HG03097 (cell line): ENCODE measurements at regions not wholly inside any gene's neighbourhood (a gene's known extent, or its start where the extent isn't known, plus 50 kb on each side); places are given as distances from the start of the nearest gene placed in this dataset.
"Not testable (repeated sequence)": the region's sequence is repeated elsewhere in the genome, so short reads cannot be mapped to it uniquely, and the experiment has no call there.

Experiments
- ATAC-seq: cut with Tn5 transposase; IDR thresholded peaks from one replicate; pipeline ENCODE4 v1.9.1; 2021; ENCODE audit not compliant: unreplicated experiment, low FRiP score

GRCh38 chr2:58483307-58483706 is 242.2 kb upstream of the FANCL start:
- no peak for ATAC-seq

DNA sequence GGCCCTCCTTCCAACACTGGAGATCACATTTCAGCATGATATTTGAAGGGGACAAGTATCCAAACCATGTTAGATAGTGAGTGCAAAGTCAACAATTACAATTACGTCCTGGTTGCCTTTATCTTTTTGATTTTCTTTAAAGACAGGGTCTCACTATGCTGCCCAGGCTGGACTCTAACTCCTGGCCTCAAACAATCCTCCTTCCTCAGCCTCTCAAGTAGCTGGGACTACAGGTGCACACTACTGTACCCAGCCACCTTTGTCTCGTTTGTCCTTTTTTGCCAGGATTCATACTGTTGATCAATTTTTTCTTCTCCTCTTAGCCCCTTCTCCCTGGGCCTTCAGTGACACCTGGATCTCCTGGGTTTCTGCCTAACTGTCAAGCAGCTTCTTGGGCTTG is 240.5 kb upstream of the FANCL start:
- no peak for ATAC-seq

DNA sequence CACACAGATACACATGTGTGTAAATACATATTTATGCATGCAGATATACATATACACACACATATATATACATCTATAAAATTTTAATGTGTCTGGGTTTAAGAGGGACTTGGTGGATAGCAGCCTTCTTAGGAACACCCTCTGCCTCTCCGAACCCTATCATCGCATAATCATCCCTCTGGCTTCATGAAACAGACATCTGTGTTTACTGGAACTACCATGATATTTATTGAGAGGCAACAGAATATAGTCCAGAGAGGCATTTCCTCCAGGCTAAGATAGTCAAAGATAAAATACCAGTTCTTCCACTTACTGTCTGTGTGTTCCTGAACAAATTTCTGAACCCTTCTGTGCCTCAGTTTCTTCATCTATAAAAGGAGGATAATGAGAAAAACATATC is 239.0 kb upstream of the FANCL start:
- no peak for ATAC-seq

- ATAC-seq, result no peak
These were observed 238.5 kb upstream of the FANCL start for GRCh38 chr2:58479535-58480140.

DNA sequence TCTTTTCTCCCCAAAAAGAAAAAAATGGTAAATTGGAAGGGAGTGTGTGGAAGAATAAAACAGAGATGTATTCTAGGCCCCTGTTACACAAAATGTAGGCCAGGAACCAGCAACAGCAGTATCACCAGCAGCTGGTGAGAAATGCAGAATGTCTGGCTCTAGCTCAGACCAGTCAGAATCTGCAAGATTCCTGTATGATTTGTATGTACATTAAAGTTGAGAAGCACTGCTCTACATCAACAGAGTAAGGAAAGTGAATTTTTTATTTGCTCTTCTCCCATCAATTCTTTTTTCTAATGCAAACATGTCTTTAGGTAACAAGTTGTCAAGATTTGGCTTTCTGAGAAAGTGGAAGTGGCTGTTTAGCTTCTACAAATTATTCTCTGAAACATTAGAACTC is 235.4 kb upstream of the FANCL start:
- ATAC-seq, result no peak

DNA sequence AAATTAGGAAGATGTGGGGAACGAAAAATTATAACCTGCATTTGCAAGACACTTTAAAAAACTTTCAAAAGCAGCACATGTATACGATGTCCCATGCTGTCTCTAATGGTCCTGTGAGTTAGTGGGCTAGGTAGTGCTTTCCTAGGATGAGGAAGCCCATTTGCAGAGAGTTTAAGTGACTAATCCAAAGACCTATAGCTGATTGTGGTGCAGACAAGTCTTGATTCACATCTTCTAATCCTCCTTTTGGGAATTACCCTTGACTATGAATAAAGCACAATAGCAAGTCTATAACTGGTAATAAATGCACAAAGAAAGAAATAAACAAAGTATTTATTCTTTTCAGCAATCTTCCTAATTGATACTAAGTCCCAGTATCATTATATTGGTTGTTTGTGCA is 234.6 kb upstream of the FANCL start:
- no peak for ATAC-seq

DNA sequence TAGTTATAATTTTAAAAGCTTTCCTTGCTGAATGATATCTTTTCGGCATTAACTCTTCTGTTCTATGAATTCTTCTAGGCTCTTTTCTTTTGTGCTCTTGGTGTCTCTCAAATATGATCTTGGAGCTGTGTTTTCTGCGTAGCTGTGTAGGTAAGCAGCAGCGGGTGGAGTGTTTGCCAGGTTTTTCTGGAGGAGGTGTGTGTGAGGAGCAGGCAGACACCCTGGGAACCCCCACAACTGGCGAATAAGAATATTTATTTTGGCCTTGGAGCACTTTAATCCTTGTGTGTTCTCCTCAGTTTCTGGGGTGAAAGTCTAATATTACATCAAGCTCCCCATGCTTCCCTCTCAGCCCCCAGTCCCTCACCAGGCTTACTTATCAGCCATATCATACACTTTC is 232.0 kb upstream of the FANCL start:
- ATAC-seq, result no peak

- ATAC-seq, result no peak
These were observed 225.7 kb upstream of the FANCL start for GRCh38 chr2:58466804-58467203.

DNA sequence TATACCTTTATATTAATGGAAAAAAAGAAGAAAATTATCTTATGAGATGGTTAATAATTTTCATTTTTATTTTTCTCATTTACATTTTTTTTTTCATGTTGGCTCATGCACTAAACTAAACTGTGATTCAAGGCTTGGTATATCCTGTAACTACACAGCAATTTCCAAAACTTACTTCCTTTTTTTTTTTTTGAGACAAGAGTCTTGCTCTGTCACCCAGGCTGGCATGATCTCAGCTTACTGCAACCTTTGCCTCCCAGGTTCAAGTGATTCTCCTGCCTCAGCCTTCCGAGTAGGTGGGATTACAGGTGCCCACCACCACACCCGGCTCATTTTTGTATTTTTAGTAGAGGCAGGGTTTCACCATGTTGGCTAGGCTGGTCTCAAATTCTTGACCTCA is 224.9 kb upstream of the FANCL start:
- ATAC-seq, result not testable (repeated sequence)

DNA sequence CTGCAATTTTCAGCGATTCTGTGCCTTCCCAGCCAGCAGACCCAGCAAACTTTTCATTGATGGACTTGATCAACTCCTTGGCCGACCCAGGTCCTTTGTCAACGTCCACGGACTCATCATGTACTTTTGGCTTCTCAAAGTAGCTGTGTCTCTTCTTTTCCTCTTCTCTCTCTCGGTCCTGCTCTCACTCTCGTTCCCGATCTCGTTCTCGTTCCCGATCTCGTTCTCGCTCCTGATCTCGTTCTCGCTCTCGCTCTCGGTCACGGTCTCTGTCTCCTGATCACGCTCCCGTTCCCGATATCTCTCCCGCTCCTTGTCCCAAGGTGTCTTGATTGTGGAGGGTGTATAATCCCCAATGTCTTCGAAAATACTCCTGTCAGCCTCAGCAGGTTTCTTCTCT is 219.5 kb upstream of the FANCL start:
- no peak for ATAC-seq

DNA sequence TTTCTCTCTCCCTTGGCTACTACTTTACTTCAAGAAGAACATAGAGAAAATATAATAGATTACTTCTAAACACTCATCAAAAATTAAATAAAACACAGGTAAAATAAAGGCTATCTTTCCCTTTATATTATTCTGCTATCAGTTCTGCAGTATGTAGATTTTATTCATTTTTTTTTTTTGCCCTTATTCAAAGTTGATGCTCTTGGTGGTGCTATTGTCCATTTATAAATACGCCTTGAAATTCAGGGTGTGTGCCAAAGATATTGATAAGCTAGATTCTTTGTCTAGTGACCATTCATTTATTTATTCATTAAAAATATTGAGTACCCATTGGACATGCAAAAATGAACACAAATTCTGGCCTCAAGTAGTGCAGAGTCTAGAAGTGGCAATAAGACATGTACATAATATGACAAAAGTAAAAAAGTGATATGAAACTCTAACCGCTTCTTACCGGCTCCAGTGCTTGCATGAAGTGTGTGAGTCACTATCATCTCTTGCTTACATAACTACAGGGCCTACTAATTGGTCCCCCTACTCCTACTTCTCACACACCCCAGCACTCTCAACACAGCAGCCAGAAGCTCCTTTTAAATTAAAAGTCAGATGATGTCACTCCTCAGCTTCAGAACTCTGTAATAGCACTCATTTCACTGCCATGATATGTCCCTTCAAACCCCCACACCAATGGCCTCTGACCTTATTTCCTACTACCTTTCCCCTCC is 208.3 kb upstream of the FANCL start:
- peak; percentile 71 for ATAC-seq

GRCh38 chr2:58448845-58449244 is 207.7 kb upstream of the FANCL start:
- no peak for ATAC-seq

DNA sequence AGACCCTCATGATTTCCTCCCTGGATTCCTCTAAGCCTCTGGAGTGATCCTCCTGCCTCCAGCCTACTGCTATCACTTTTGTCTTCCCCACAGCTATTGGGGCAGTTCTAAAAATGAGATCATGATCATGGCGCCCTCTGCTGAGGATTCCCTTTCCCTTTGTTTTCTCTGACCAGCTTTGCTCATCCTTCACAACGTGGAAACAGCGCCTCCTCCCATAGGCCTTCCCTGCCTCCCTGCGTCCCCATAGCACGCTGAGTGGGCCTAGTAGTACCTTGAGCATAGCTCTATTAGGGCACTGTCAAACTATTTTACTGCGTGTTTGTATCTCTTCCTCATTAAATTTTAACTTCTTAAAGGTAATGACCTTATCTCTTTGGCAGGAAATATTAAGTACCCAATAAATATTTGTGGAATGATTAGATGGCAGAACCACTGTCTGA is 207.0 kb upstream of the FANCL start:
- peak; percentile 54 for ATAC-seq

- ATAC-seq, result no peak
These were observed 206.5 kb upstream of the FANCL start for GRCh38 chr2:58447586-58447985.

DNA sequence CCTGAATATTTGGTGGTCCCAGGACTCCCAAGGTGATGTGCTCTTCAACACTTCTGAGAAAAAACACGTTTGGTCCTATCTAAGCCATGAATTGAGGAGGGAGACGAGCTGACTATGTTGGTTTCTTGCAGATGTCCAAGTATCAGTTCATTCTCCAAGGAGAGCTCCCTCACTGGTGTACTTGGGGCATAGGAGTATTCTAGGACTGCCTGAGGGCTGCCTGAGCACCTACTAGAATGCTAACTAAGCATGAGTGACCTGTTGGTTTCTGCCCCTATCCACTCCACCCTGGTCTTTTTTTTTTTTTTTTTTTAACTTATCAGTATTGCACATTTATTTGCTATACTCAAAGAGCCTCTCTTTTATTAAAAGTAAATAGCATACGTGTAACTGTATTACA is 200.5 kb upstream of the FANCL start:
- no peak for ATAC-seq

- ATAC-seq, result no peak
These were observed 195.7 kb upstream of the FANCL start for GRCh38 chr2:58436872-58437271.

DNA sequence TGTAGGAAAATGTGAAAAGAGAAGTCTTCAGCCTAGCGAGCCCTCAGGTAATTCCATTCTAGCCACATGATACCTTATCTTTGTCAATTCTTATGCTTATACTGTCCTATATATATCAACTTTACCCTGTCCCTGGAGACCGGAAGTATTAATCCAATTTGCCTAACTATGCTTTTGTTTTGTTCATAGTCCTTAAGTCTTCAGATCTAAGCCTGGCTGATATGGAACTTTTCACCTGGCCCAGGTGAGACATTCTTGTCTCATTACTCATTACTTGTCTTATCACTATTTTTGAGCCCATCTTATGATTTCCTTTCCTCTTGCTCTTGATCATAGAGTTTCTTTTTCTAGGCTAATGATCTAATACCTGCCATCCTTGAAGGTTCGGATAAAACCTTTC is 194.1 kb upstream of the FANCL start:
- no peak for ATAC-seq

- no peak for ATAC-seq
These were observed 193.6 kb upstream of the FANCL start for GRCh38 chr2:58434692-58435091.

- no peak for ATAC-seq
These were observed 191.5 kb upstream of the FANCL start for GRCh38 chr2:58432491-58433170.

DNA sequence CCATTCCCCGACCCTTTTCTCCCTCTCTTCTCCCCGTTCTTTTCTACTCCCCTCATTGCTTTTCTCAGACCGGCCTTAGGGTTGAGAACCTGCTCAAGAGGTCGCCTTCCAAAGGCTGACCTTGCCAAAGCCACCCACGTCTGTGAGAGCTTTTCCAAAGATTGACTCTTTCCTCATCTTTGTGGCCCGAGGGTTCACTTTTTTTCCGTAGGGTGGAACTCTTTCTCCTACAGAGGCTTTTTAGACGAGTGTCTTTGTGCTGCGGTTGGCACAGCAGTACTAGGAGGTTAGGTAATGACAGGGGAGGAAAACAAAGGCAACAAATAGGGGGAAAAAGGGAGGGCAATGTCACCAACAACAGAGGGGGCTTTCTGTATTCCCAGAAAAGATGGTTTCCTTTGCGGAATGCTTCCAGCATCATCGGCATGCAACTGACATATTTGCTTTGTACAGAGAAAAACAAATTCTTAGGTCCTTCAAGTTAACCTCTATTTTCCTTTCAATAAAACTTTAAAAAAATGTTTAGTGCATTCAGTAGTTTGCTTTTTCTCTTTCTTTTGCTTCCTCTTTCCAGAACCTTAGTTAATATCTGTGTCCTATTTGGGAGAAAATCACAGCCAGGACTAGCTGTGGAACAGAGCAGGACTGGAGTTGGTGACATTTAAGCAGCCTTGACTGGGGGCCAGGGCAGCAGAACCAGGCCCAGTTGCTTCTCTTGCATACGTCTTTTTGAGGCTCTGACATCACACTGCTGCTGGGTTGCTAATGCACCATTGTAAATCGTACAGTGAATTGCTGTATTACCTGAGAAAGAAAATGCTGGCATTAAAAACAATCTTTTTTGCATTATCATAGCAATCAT is 188.1 kb upstream of the FANCL start:
- ATAC-seq, result no peak
